ENCODE measurements at regions not wholly inside any gene's neighbourhood (a gene's known extent, or its start where the extent isn't known, plus 50 kb on each side); places are given as distances from the start of the nearest gene placed in this dataset.
A peak's percentile ranks its signal among the peaks of the same experiment; 100 is the strongest.
"Not testable (repeated sequence)": the region's sequence is repeated elsewhere in the genome, so short reads cannot be mapped to it uniquely, and the experiment has no call there.

DNA sequence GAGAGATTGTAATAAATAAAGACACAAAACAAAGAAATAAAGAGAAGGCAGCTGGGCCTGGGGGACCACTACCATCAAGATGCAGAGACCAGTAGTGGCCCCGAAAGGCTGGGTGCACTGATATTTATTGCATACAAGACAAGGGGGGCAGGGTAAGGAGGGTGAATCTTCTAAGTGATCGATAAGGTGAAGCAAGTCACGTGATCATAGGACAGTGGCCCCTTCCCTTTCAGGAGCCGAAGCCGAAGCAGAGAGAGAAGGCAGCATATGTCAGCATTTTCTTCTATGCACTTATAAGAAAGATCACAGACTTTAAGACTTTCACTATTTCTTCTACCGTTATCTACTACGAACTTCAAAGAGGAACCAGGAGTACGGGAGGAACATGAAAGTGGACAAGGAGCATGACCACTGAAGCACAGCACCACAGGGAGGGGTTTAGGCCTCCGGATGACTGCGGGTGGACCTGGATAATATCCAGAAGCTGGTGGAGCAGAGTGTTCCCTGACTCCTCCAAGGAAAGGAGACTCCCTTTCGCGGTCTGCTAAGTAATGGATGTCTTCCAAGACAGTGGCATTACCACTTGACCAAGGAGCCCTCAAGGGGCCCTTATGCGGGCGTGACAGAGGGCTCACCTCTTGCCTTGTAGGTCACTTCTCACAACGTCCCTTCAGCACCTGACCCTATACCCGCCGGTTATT is 126.4 kb downstream of the RBM46 start:
- peak; percentile 62 for DNase-seq
- H3K9me3 ChIP-seq; H3K4me3 ChIP-seq; intact Hi-C loops (cut with DNase I; ENCODE audit: low total_unique reads); H3K36me3 ChIP-seq (ENCODE audit: low read depth, missing control alignments); H3K27me3 ChIP-seq; H3K27ac ChIP-seq: not testable (repeated sequence)
- H3K4me1 ChIP-seq = peaks cover 13% of the 10 kb centered on the region
- 49 to 52% methylated on average over 17 of the region's 17 CpGs for WGBS, 2 donors

DNA sequence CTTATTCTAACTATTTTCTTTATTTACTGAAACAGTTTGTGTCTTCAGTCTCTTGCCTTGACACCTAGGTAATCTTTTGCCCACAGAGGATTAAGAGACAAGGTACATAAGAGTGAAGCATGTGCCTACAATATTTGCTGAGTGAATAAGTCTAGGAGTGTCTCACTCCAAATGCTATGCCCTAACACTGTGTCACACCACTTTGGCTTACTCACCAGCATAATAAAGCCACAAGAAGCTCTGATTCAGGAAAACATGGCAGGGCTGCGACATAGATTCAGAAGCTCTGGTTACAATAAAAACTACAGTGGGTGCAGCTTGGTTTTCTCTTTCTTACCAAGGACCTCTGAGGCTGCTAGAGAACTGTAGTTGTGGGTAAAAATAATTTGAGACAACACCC is 127.1 kb downstream of the RBM46 start:
- 90 to 100% methylated on average over 1 of the region's 1 CpG for WGBS, 2 donors
- no peaks in the 10 kb centered on the region for H3K27me3 ChIP-seq
- TF ChIP-seq, protein P1, sequence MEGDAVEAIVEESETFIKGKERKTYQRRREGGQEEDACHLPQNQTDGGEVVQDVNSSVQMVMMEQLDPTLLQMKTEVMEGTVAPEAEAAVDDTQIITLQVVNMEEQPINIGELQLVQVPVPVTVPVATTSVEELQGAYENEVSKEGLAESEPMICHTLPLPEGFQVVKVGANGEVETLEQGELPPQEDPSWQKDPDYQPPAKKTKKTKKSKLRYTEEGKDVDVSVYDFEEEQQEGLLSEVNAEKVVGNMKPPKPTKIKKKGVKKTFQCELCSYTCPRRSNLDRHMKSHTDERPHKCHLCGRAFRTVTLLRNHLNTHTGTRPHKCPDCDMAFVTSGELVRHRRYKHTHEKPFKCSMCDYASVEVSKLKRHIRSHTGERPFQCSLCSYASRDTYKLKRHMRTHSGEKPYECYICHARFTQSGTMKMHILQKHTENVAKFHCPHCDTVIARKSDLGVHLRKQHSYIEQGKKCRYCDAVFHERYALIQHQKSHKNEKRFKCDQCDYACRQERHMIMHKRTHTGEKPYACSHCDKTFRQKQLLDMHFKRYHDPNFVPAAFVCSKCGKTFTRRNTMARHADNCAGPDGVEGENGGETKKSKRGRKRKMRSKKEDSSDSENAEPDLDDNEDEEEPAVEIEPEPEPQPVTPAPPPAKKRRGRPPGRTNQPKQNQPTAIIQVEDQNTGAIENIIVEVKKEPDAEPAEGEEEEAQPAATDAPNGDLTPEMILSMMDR (IDR thresholded peaks at IDR 0.05) = no peak
- no peak for TF ChIP-seq POLR2A (IDR thresholded peaks at IDR 0.05)
- no peak for DNase-seq
- H3K27ac ChIP-seq = no peak overlapping the region
- intact Hi-C loops (cut with DNase I; ENCODE audit: low total_unique reads) = no loop called here
- H3K9me3 ChIP-seq = no peaks in the 10 kb centered on the region
- peaks cover 13% of the 10 kb centered on the region for H3K4me1 ChIP-seq
- no peak overlapping the region for H3K4me3 ChIP-seq
- H3K36me3 ChIP-seq (ENCODE audit: low read depth, missing control alignments) = no peaks in the 10 kb centered on the region

DNA sequence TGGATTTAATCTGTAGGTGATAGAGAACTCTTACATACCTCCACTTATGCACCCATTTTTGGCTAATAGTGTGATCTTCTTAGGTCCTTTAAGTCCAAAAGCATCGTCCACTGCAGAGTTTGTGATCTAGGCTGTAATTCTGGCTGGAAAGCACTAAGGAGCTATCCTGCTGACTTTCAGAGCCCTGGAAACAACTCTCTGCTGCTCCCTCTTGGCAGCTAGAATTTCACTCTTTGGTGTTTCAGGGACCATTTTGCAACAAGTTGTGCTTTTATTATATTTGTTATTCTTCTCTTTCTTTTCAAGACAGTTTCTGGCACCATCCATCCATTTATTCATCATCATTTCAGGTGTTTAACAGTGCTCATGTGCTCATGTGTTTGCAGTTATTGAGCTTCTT is 130.0 kb downstream of the RBM46 start:
- WGBS, 2 donors = 50 to 71% methylated on average over 1 of the region's 1 CpG
- Histone ChIP-seq H3K4me3 (no peak overlapping the region), H3K9me3 (no peaks in the 10 kb centered on the region), H3K4me1 (peaks cover 13% of the 10 kb centered on the region), H3K27me3 (no peaks in the 10 kb centered on the region), H3K27ac (no peak overlapping the region), H3K36me3 (ENCODE audit: low read depth, missing control alignments) (no peaks in the 10 kb centered on the region)
- intact Hi-C loops (cut with DNase I; ENCODE audit: low total_unique reads) = no loop called here
- TF ChIP-seq, protein P1 (IDR thresholded peaks at IDR 0.05) = no peak
- TF ChIP-seq POLR2A (IDR thresholded peaks at IDR 0.05) = no peak
- peak; percentile 29 for DNase-seq

DNA sequence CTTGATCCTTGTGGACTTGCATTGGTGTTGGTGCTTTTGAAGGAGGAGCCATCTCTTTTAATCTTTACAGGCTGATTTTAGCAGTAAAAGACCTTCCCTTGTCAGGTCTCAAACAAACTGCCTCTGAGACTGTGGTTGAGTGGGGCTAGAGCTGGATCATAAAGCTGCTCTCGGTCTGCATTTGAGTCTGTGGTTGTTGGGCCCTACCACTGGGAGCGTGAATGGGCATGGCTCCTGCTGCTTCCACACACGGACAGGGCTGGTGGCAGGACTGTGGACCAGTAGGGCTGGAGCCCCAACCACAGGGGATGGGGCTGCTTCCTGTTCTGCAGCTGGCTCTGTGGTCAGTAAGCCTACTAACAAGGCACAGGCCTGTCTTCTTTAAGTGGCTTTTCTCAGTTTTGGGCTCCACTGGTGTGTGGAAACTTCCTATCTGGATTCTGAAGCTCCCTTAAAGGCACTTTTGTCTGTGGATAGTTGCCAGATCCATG is 130.6 kb downstream of the RBM46 start:
- Histone ChIP-seq H3K4me3 (no peak overlapping the region), H3K4me1 (peaks cover 13% of the 10 kb centered on the region), H3K36me3 (ENCODE audit: low read depth, missing control alignments) (no peaks in the 10 kb centered on the region), H3K27ac (no peak overlapping the region), H3K9me3 (no peaks in the 10 kb centered on the region), H3K27me3 (no peaks in the 10 kb centered on the region)
- intact Hi-C loops (cut with DNase I; ENCODE audit: low total_unique reads) = no loop called here
- DNase-seq = no peak
- TF ChIP-seq POLR2A (IDR thresholded peaks at IDR 0.05) = no peak
- TF ChIP-seq, protein P1 (IDR thresholded peaks at IDR 0.05) = no peak
- 84 to 87% methylated on average over 2 to 3 of the region's 3 CpGs for WGBS, 2 donors

DNA sequence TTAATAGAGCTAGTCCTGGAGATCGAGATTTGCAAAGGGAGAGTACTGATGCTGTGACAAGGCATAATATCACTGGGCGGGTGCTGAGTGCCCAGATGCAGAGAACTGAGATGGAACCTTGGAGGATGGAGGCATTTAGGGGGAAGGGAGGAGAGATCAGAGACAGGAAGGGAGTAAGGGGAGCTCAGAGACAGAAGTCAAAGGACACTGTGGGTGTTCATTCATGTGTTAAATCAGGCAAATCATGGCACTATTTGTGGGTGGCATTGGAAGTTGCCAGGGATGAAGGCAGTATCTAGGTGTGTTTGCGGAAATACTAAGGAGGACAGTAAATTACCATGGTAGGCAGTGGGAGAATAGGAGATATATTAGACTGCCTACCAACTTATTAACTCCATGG is 135.0 kb downstream of the RBM46 start:
- Histone ChIP-seq H3K9me3 (no peaks in the 10 kb centered on the region), H3K27ac (no peak overlapping the region), H3K27me3 (no peaks in the 10 kb centered on the region), H3K4me1 (no peaks in the 10 kb centered on the region), H3K4me3 (no peak overlapping the region), H3K36me3 (ENCODE audit: low read depth, missing control alignments) (no peaks in the 10 kb centered on the region)
- intact Hi-C loops (cut with DNase I; ENCODE audit: low total_unique reads) = no loop called here
- DNase-seq = no peak
- TF ChIP-seq, protein P1 (IDR thresholded peaks at IDR 0.05) = no peak
- no peak for TF ChIP-seq POLR2A (IDR thresholded peaks at IDR 0.05)
- 85 to 86% methylated on average over 3 of the region's 3 CpGs for WGBS, 2 donors
